Gastrocnemius medialis (tissue), 4 donors: ENCODE measurements at regions not wholly inside any gene's neighbourhood (a gene's known extent, or its start where the extent isn't known, plus 50 kb on each side); places are given as distances from the start of the nearest gene placed in this dataset.

Experiments
- CTCF ChIP-seq, 5 experiments: fragments of 450-650 bp in 3 of 5; fragments of 200-600 bp in 2 of 5; sonication (generic) in 2 of 5; IDR thresholded peaks in 4 of 5; conservative IDR thresholded peaks in 1 of 5; 1 replicate in 4 of 5; 2 replicates in 1 of 5; pipeline ENCODE4 v1.5.1; 2016 to 2019; ENCODE audit warnings: antibody characterized with exemption in 5 of 5, mild to moderate bottlenecking in 3 of 5, moderate library complexity in 3 of 5
- POLR2A ChIP-seq, 2 donors: fragments of 450-650 bp; IDR thresholded peaks; one replicate each; pipeline ENCODE4 v1.6.1; 2017; ENCODE audit warnings: antibody characterized with exemption in 2 of 2, mild to moderate bottlenecking in 2 of 2, moderate library complexity in 2 of 2

GRCh38 chr7:135840591-135840990 is 92.0 kb upstream of the FAM180A start:
- no peak for TF ChIP-seq POLR2A (IDR thresholded peaks at IDR 0.05)
- no peak for TF ChIP-seq CTCF (IDR thresholded peaks at IDR 0.05 in 4 of 5, conservative IDR thresholded peaks at IDR 0.05 in 1 of 5)
